ENCODE measurements at regions not wholly inside any gene's neighbourhood (a gene's known extent, or its start where the extent isn't known, plus 50 kb on each side); places are given as distances from the start of the nearest gene placed in this dataset.

DNA sequence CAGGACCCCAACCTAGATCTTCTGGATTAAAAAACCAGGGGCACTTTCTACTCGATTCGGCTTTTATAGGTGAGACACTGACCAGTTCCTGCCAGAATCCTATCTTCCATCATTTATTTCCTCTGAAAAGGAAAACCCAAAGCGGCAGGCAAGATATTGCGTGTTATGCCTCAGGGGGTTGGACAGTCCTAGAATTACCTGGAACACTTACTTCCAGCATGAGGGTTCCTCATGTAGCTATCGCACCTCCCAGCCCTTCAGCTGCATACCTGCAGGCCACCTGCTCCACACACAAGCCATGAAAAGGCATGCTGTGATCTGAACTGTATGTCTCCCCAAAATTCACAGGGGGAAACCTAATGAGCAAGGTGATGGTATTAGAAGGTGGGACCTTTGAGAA lies 58.3 kb upstream of the DLG1 start:
- no peak overlapping the region for H3K4me3 ChIP-seq
- in situ Hi-C loops (cut with MboI): no loop called here
- WGBS, 2 experiments (ENCODE audit: low coverage in 1 of 2, low lambda C conversion rate in 2 of 2, missing lambda C conversion rate in 2 of 2): 84 to 85% methylated on average over 5 of the region's 5 CpGs
- H2AFZ ChIP-seq: no peak overlapping the region
- no peaks in the 10 kb centered on the region for H3K9me2 ChIP-seq (ENCODE audit: insufficient read depth)
- no peak overlapping the region for H3K9ac ChIP-seq
- H3K9me3 ChIP-seq (ENCODE audit: low read depth): no peaks in the 10 kb centered on the region
- H3K36me3 ChIP-seq (ENCODE audit: low read depth): no peaks in the 10 kb centered on the region
- no peaks in the 10 kb centered on the region for H3K27me3 ChIP-seq (replicated peaks; ENCODE audit: insufficient read depth)
- peaks cover 23% of the 10 kb centered on the region for H3K4me1 ChIP-seq (ENCODE audit: insufficient read depth)
- no peak for DNase-seq
- H3K27ac ChIP-seq: no peak overlapping the region
- H4K20me1 ChIP-seq (ENCODE audit: insufficient read depth): no peaks in the 10 kb centered on the region
- H3K4me2 ChIP-seq (ENCODE audit: unreplicated experiment): no peak overlapping the region
- no peak for TF ChIP-seq EZH2 (IDR thresholded peaks at IDR 0.05; ENCODE audit: insufficient read depth, poor library complexity, severe bottlenecking)
- no peak for TF ChIP-seq EZH2phosphoT487 (IDR thresholded peaks at IDR 0.05; ENCODE audit: insufficient read depth, low read depth)
- peaks cover 18% of the 10 kb centered on the region for H3F3A ChIP-seq (ENCODE audit: insufficient read depth)
- H3K79me2 ChIP-seq (ENCODE audit: insufficient read depth): no peaks in the 10 kb centered on the region

DNA sequence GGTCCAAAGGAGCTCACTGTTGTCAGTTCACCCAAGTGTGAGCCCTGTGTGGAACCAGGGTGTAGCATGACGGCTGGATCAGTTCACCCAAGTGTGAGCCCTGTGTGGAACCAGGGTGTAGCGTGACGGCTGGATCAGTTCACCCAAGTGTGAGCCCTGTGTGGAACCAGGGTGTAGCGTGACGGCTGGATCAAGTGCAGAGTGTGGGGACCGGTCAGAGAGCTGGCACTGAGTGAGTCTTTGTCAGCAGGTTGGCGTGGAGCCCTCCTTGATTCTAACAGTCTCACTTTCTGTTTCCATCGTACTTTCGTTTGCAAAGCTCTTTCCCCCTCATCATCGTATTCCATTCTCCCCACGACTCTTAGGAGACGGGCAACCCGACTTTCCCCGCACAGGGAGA lies 57.9 kb upstream of the DLG1 start:
- H3K9me3 ChIP-seq (ENCODE audit: low read depth): no peaks in the 10 kb centered on the region
- in situ Hi-C loops (cut with MboI): no loop called here
- TF ChIP-seq EZH2 (IDR thresholded peaks at IDR 0.05; ENCODE audit: insufficient read depth, poor library complexity, severe bottlenecking) (no peak), EZH2phosphoT487 (IDR thresholded peaks at IDR 0.05; ENCODE audit: insufficient read depth, low read depth) (no peak)
- no peaks in the 10 kb centered on the region for H3K79me2 ChIP-seq (ENCODE audit: insufficient read depth)
- H3K4me2 ChIP-seq (ENCODE audit: unreplicated experiment): no peak overlapping the region
- no peak overlapping the region for H3K27ac ChIP-seq
- H3K4me1 ChIP-seq (ENCODE audit: insufficient read depth): peaks cover 23% of the 10 kb centered on the region
- no peaks in the 10 kb centered on the region for H4K20me1 ChIP-seq (ENCODE audit: insufficient read depth)
- WGBS, 2 experiments (ENCODE audit: low coverage in 1 of 2, low lambda C conversion rate in 2 of 2, missing lambda C conversion rate in 2 of 2): 66 to 67% methylated on average over 13 to 14 of the region's 14 CpGs
- no peak overlapping the region for H3K4me3 ChIP-seq
- H3K27me3 ChIP-seq (replicated peaks; ENCODE audit: insufficient read depth): no peaks in the 10 kb centered on the region
- peak; percentile 27 for DNase-seq
- H3K9me2 ChIP-seq (ENCODE audit: insufficient read depth): no peaks in the 10 kb centered on the region
- no peaks in the 10 kb centered on the region for H3K36me3 ChIP-seq (ENCODE audit: low read depth)
- peaks cover 18% of the 10 kb centered on the region for H3F3A ChIP-seq (ENCODE audit: insufficient read depth)
- no peak overlapping the region for H3K9ac ChIP-seq
- H2AFZ ChIP-seq: no peak overlapping the region

DNA sequence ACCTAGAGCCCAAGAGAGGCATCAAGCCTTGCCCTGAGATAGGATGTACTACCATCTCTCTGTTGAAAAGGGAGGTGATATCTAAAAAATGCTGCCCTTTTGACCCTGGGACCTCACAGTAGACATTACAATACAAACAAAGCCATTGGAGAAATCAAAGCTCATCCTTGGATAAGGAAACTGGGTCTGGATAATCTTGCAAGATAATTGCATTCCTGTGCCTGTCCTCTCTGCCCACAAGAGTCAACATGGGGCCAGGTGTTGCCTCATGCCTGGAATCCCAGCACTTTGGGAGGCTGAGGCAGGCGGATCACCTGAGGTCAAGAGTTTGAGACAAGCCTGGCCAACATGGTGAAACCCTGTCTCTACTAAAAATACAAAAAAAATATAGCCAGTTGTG lies 57.3 kb upstream of the DLG1 start:
- Histone ChIP-seq H3K9ac (no peak overlapping the region), H3K9me3 (ENCODE audit: low read depth) (no peaks in the 10 kb centered on the region), H3K9me2 (ENCODE audit: insufficient read depth) (no peaks in the 10 kb centered on the region), H3K27ac (no peak overlapping the region), H2AFZ (no peak overlapping the region), H3F3A (ENCODE audit: insufficient read depth) (peaks cover 18% of the 10 kb centered on the region), H3K79me2 (ENCODE audit: insufficient read depth) (no peaks in the 10 kb centered on the region), H3K4me3 (no peak overlapping the region), H3K36me3 (ENCODE audit: low read depth) (no peaks in the 10 kb centered on the region), H3K4me2 (ENCODE audit: unreplicated experiment) (no peak overlapping the region), H3K4me1 (ENCODE audit: insufficient read depth) (peaks cover 23% of the 10 kb centered on the region), H3K27me3 (replicated peaks; ENCODE audit: insufficient read depth) (no peaks in the 10 kb centered on the region), H4K20me1 (ENCODE audit: insufficient read depth) (no peaks in the 10 kb centered on the region)
- TF ChIP-seq EZH2phosphoT487 (IDR thresholded peaks at IDR 0.05; ENCODE audit: insufficient read depth, low read depth) (no peak), EZH2 (IDR thresholded peaks at IDR 0.05; ENCODE audit: insufficient read depth, poor library complexity, severe bottlenecking) (no peak)
- in situ Hi-C loops (cut with MboI): no loop called here
- WGBS, 2 experiments (ENCODE audit: low coverage in 1 of 2, low lambda C conversion rate in 2 of 2, missing lambda C conversion rate in 2 of 2): 90 to 94% methylated on average over 1 of the region's 1 CpG
- no peak for DNase-seq

DNA sequence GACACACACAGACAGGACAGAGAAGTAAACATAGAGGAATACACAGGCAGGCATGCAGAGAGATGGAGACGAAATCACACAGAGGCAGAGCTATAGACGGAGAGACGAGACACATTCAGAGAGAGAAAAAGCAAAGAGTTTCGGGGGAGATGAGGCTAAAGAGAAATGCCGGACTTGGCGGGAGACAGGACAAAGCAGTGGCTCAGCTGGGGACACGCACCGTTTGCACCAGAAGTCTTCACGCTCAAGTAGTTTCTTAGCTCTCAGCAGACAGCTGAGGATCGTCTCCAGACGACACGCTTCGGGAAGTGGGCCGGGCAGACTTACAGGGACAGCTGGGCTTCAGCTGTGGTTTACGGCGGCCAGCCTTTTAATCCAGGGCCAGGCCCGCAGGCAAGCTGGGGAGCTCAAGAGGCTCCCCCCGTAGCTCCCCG lies 56.2 kb upstream of the DLG1 start:
- Histone ChIP-seq H3K27ac (no peak overlapping the region), H2AFZ (peak overlapping the region; percentile 75), H3K9me2 (ENCODE audit: insufficient read depth) (no peaks in the 10 kb centered on the region), H3K9me3 (ENCODE audit: low read depth) (no peaks in the 10 kb centered on the region), H3F3A (ENCODE audit: insufficient read depth) (peaks cover 18% of the 10 kb centered on the region), H3K9ac (peak overlapping the region; percentile 34), H3K4me3 (peak overlapping the region; percentile 46), H4K20me1 (ENCODE audit: insufficient read depth) (no peaks in the 10 kb centered on the region), H3K36me3 (ENCODE audit: low read depth) (no peaks in the 10 kb centered on the region), H3K4me1 (ENCODE audit: insufficient read depth) (peaks cover 23% of the 10 kb centered on the region), H3K27me3 (replicated peaks; ENCODE audit: insufficient read depth) (no peaks in the 10 kb centered on the region), H3K79me2 (ENCODE audit: insufficient read depth) (no peaks in the 10 kb centered on the region), H3K4me2 (ENCODE audit: unreplicated experiment) (peak overlapping the region; percentile 50)
- WGBS, 2 experiments (ENCODE audit: low coverage in 1 of 2, low lambda C conversion rate in 2 of 2, missing lambda C conversion rate in 2 of 2): 14 to 16% methylated on average over 19 of the region's 19 CpGs
- in situ Hi-C loops (cut with MboI): no loop called here
- DNase-seq: peak; percentile 71
- TF ChIP-seq EZH2phosphoT487 (IDR thresholded peaks at IDR 0.05; ENCODE audit: insufficient read depth, low read depth) (no peak), EZH2 (IDR thresholded peaks at IDR 0.05; ENCODE audit: insufficient read depth, poor library complexity, severe bottlenecking) (no peak)
